ENCODE measurements at regions not wholly inside any gene's neighbourhood (a gene's known extent, or its start where the extent isn't known, plus 50 kb on each side); places are given as distances from the start of the nearest gene placed in this dataset.

DNA sequence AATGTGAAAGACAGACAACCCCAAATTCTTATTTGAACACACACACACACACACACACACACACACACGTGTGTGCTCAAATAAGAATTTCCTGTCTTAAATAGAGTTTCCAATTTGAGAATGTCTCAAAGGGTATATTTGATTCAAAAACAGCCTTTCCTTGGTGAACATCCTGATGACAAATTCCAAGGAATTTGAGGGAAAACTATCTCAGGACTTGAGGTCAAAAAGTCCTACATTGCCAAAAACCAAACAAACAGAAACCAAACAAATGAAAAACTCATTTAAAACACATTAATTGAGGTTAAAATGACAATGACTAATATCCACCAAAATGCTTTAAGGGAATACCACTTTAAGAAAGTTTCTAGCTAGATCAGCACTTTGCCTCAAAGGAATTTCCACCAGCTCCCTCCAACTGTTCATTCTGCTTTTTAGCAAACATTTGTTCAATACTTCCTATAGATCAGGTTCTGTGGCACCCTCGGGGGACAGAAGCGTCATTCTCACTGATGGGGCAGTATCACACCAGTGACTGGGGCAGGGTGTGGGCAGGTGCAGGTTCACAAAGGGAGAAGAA is 232.1 kb upstream of the TRIB2 start:
- no peak for DNase-seq
- H3K4me1 ChIP-seq: no peaks in the 10 kb centered on the region
- no peaks in the 10 kb centered on the region for H3K9me3 ChIP-seq
- no peak overlapping the region for H3K27ac ChIP-seq
- TF ChIP-seq CTCF (IDR thresholded peaks at IDR 0.05): no peak
- intact Hi-C loops (cut with DNase I): no loop called here
- no peaks in the 10 kb centered on the region for H3K27me3 ChIP-seq
- no peak overlapping the region for H3K4me3 ChIP-seq
- no peak overlapping the region for H3K9ac ChIP-seq (ENCODE audit: low read depth in 2 of 2, low read length in 2 of 2)
- no peaks in the 10 kb centered on the region for H3K36me3 ChIP-seq

- Histone ChIP-seq H3K4me3 (no peak overlapping the region), H3K9me3 (no peaks in the 10 kb centered on the region), H3K4me1 (no peaks in the 10 kb centered on the region), H3K9ac (ENCODE audit: low read depth in 2 of 2, low read length in 2 of 2) (no peak overlapping the region), H3K36me3 (no peaks in the 10 kb centered on the region), H3K27ac (no peak overlapping the region), H3K27me3 (no peaks in the 10 kb centered on the region)
- TF ChIP-seq CTCF (IDR thresholded peaks at IDR 0.05): no peak
- intact Hi-C loops (cut with DNase I): no loop called here
- no peak for DNase-seq
These were observed 230.3 kb upstream of the TRIB2 start for GRCh38 chr2:12486205-12487118.

GRCh38 chr2:12487253-12488004 is 229.3 kb upstream of the TRIB2 start:
- Histone ChIP-seq H3K4me1 (no peaks in the 10 kb centered on the region), H3K27ac (no peak overlapping the region), H3K9ac (ENCODE audit: low read depth in 2 of 2, low read length in 2 of 2) (no peak overlapping the region), H3K4me3 (no peak overlapping the region), H3K9me3 (no peaks in the 10 kb centered on the region), H3K27me3 (no peaks in the 10 kb centered on the region), H3K36me3 (no peaks in the 10 kb centered on the region)
- DNase-seq: no peak
- TF ChIP-seq CTCF (IDR thresholded peaks at IDR 0.05): no peak
- intact Hi-C loops (cut with DNase I): no loop called here

GRCh38 chr2:12488352-12489318 is 228.1 kb upstream of the TRIB2 start:
- no peak for DNase-seq
- intact Hi-C loops (cut with DNase I): no loop called here

More at GRCh38 chr2:12488352-12489318, 228.1 kb upstream of the TRIB2 start:
- Histone ChIP-seq H3K36me3 (no peaks in the 10 kb centered on the region), H3K4me1 (no peaks in the 10 kb centered on the region), H3K27ac (no peak overlapping the region), H3K9ac (ENCODE audit: low read depth in 2 of 2, low read length in 2 of 2) (no peak overlapping the region), H3K4me3 (no peak overlapping the region), H3K9me3 (no peaks in the 10 kb centered on the region), H3K27me3 (no peaks in the 10 kb centered on the region)
- TF ChIP-seq CTCF (IDR thresholded peaks at IDR 0.05): no peak

All from colonic mucosa (tissue), 4 donors.